Activated CD8-positive, alpha-beta memory T cell treated with anti-CD3 and anti-CD28 coated beads for 36 hours (primary cell): ENCODE measurements at regions not wholly inside any gene's neighbourhood (a gene's known extent, or its start where the extent isn't known, plus 50 kb on each side); places are given as distances from the start of the nearest gene placed in this dataset.

Source experiments
- CTCF ChIA-PET: fragments of 350-600 bp; sonication (Branson Sonifier 250); formaldehyde crosslinking; loops from one replicate; lab custom pipeline; 2021; ENCODE audit warnings: antibody characterized with exemption; lab: Charles Lee
- POLR2A ChIA-PET: fragments of 350-600 bp; sonication (Branson Sonifier 250); formaldehyde crosslinking; loops from one replicate; lab custom pipeline; 2021; ENCODE audit warnings: antibody characterized with exemption; lab: Charles Lee

- ChIA-PET POLR2A (no interaction called here), CTCF (no interaction called here)
These were observed 186.2 kb upstream of the PRKCQ start for GRCh38 chr10:6766131-6766801.

- ChIA-PET POLR2A (no interaction called here), CTCF (no interaction called here)
These were observed 183.3 kb upstream of the PRKCQ start for GRCh38 chr10:6763423-6763822.

- POLR2A ChIA-PET, result no interaction called here
- CTCF ChIA-PET, result no interaction called here
These were observed 182.9 kb upstream of the PRKCQ start for GRCh38 chr10:6763001-6763400.

- ChIA-PET CTCF (no interaction called here), POLR2A (no interaction called here)
These were observed 179.9 kb upstream of the PRKCQ start for GRCh38 chr10:6759961-6760360.

DNA sequence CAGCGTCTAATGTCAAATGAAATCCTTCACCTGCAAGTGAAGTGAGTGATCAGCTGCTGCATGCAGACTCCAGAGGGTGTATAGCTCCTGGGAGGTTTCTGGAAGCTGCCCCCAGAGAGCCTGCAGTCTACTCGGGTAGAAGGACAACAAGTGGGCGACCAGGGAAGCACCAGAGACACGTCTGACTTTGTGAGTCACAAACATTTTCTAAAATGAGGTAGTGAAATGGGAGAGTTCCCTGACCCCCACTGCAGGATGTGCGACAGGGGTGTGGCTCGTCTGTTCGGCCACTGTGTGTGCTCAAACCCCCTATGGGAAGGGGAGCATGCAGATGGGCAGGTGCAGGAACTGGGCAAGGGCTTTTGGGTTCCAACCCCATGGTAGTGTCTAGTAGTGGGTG is 177.1 kb upstream of the PRKCQ start:
- CTCF ChIA-PET, result no interaction called here
- POLR2A ChIA-PET, result no interaction called here

GRCh38 chr10:6756716-6757115 is 176.6 kb upstream of the PRKCQ start:
- ChIA-PET POLR2A (no interaction called here), CTCF (no interaction called here)

DNA sequence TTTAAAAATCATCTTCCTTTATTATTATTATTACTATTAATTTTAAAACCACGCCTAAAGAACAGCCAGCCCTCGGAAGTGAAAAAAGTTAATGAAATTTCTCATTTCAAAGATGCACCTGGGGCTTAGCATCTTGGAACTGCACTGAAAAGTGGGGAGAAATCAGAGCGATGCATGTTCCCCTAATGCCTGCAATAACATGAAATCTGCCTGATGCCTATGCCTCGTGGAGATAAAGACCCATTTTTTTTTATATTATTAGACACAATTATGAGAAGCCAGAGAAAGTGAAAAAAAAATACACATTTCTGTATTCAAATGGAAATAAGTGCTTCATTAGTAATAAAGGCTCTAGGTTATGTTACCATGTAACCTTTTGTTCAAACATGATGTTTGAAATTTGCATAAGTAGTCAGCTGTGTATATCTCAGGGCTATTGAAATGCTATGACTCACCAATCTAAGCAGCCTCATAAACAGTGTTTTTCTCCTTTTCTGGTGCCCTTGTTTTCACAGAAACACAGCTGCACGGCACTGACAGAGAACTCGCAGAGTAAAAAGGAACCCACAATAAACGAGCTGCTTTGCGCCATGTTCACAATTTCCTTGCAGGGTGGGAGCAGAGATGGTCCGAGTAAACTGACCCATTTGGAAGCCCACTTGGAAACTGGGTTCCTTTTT is 175.8 kb upstream of the PRKCQ start:
- ChIA-PET POLR2A (no interaction called here), CTCF (no interaction called here)

DNA sequence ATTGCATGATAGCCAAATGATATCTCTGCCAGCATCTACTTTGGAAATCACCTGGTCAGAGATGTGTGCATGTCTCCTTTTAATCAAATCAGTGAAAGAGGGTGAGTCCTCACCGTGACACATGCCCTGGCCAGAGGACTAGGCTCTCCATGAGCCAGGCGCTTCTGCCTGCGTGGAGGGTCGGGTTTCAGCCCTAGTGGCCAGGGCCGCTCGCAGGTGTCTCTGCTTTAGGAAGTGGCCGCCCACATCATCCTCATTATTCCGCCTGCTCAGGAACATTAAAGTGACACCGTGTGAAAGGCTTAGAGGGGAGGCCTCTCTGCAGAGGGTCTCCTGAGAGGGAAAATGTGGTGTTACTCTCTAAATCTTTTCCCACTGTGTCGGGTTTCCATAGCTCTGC is 173.6 kb upstream of the PRKCQ start:
- ChIA-PET CTCF (no interaction called here), POLR2A (no interaction called here)

DNA sequence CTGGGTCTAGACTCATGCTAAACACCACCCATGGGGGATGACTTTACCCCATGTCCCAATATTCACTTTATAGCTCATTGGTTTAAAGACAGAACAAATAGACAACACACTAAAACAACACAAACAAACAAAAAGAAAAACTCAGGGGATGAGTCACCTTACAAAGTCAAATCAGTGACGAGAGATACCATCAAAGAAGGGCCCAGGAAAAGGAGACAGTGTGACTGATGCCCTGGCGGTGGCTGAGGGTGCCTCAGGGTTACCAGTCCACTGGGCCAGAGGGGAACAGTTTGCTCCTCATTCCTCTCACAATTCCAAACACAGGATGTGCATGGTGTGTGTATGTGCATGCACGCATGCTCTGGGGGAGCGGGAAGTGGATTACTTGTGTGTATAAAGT is 171.3 kb upstream of the PRKCQ start:
- ChIA-PET CTCF (no interaction called here), POLR2A (interaction anchor here (0.6 kb wide), 1 partner anchor 270 kb away, joined by 3 read pairs; no protein-coding TSS in a partner anchor)

DNA sequence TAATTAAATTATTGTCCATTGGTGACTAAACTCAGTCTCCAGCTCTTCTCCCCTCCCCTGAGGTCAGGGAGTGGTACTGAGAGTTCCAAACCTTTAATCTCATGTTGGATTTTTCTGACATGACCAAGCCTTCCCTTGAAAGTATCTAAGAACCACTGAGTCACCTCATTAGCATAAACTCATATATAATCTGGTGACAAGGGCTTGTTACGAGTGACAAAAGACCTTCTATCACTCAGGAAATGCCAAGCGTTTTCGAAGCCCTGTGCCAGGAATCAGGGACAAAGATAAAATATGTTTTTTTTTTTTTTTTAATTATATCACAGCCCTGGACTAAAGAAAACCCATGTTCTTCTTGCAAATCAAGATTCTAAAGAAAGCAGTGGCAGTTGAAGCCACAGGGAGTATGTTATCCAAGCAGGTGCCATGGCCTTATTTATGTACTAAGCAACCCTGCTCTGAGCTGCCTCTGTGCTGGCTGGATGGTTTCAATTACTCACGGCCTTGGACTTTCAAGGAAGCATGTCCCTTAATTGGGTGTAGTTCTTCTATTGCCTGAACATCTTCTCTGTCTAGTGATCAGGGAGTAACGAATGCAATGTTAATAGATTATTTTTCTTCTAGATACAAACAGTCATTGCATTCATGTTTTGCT is 169.0 kb upstream of the PRKCQ start:
- CTCF ChIA-PET, result no interaction called here
- POLR2A ChIA-PET, result no interaction called here

DNA sequence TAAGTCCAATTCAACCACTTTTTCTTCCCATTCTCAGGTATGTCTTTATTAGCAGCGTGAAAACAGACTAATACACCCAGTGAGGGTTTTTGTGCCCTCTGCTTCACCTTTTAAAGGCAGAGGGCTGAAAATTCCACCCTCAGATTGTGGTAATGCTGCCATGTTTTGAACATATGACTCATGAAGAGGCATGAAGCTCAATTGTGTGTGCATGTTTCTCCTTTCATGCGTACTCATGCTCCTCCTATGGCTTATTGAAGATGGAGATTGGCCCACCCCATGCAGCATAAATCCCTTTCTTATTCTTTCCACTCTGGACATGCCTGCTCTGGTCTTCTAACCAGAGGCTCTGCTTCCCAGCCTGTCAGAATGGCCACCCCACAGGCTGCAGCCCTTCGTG is 168.0 kb upstream of the PRKCQ start:
- POLR2A ChIA-PET, result no interaction called here
- CTCF ChIA-PET, result no interaction called here

DNA sequence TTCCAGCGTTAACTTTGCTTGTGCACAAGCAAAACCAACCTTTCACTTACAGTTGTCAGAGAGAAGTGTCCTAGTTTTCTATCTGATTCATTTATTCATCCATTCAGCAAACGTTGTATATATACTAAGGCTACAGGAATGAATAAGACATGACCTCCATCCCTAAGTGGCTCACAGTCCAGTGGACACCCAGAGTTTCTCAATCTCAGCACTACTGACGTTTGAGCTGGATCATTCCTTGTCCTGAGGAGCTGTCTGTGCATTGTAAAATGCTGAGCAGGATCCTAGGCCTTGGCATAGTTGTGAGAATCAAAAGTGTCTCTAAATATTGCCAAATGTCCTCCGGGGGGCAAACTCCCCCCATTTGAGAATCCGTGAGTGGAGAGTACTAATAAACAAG is 166.7 kb upstream of the PRKCQ start:
- POLR2A ChIA-PET, result no interaction called here

GRCh38 chr10:6743291-6743849 is 163.3 kb upstream of the PRKCQ start:
- CTCF ChIA-PET, result no interaction called here
- POLR2A ChIA-PET, result no interaction called here

More for the DNA sequence above, 166.7 kb upstream of the PRKCQ start:
- CTCF ChIA-PET, result no interaction called here

DNA sequence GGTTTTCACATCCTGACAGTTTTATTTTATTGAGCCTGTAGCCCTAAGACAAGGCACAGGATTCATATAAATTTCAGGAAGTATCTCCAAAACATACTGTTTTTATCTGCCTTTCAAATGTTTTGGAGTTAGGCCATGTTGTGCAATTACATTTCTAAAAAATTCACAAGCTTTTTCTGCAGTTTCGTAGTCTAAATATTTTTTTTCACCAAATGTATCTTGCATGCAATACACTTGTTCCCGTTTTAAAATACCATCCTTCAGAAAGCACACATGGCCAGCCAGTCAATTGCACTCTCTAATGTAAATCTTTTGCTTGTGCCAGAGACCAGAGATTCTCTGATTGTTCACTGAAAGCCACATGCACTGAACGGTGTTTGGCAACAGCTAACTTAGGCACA is 161.5 kb upstream of the PRKCQ start:
- CTCF ChIA-PET, result no interaction called here

GRCh38 chr10:6739530-6740174 is 159.6 kb upstream of the PRKCQ start:
- ChIA-PET CTCF (no interaction called here), POLR2A (no interaction called here)

More for the DNA sequence above, 161.5 kb upstream of the PRKCQ start:
- POLR2A ChIA-PET, result no interaction called here

DNA sequence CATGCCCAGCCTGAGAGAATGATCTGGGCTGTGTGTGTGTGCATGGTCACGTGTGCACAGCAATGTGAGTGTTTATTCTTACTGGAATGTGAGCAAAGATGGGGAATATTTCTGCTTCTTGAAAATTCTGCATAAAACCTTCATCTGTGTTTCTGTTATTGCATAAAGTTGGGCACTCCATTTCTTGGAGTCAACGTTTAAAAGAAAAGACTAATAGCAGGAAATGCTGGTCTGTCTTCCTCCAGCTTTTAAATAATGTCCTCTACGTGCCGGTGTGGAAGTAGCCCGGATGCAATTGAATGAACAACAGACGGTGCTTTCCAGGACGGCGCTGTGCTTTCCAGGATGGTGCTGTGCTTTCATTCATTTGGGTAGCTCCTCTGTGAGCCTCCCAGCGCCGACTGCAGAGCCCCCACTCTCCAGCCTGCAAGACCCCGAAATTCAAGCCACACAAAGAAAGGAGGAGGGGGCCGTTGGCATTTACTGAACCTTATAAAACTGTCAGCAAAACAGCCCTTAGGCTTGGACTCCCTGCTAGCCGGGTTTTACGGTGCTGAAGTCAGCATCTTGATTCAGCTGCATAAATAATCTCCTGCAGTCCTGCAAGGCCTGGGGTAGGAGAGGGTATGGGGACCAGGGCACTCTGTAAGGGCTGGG is 158.2 kb upstream of the PRKCQ start:
- POLR2A ChIA-PET, result interaction anchor here (0.6 kb wide), 1 partner anchor 521 kb away, joined by 3 read pairs; no protein-coding TSS in a partner anchor
- CTCF ChIA-PET, result no interaction called here

GRCh38 chr10:6737758-6738111 is 157.7 kb upstream of the PRKCQ start:
- ChIA-PET CTCF (no interaction called here), POLR2A (no interaction called here)

DNA sequence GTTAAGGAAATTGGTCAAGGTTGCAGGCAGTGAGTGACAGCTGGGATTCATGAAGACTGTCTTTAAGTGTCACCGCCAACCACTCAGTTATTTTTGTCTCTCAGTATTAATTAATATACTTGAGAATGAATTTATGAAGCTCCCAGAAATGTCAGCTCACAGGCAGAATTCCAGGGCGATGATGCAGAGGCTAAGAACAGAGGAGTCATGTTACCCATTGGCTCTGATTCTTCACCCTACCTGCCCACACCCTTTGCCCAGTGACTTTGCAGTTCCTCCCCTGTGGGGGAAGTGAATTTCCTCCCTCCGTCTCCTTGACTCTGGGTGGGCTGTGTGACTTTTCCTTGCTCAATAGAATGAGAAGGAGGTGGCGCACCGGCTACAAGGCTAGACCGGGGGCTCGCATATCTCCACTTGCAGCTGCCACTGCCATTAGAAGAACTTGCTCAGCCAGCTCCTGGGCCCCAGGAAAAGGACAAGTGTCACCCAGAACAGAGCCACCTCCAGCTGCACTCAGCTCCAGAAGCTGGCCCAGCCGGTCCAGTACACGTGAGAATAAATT is 157.1 kb upstream of the PRKCQ start:
- ChIA-PET POLR2A (no interaction called here), CTCF (no interaction called here)

DNA sequence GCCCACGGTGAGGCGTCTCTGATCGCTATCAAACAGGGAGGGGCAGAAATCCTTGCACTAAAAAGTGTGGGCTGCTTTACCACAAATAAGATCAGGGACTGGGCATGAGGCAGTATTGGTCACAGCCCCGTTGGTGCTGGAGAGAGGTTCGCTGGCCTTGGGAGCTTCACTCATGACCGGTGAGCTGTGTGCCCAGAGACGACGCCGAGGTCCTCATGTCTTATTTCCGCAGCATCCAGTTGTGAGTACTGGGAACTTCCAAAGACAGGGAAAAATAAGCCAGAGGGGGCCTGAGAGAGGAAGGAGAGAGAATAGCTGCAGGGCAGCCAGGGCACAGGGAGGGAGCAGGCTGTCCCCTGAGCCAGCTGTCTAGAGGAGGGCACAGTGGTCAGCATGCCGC is 154.2 kb upstream of the PRKCQ start:
- CTCF ChIA-PET, result no interaction called here
- POLR2A ChIA-PET, result no interaction called here
